ENCODE measurements at regions not wholly inside any gene's neighbourhood (a gene's known extent, or its start where the extent isn't known, plus 50 kb on each side); places are given as distances from the start of the nearest gene placed in this dataset.

GRCh38 chr2:136394136-136395060 lies 276.4 kb upstream of the CXCR4 start:
- TF ChIP-seq CTCF (IDR thresholded peaks at IDR 0.05) = no peak
- no peak for TF ChIP-seq POLR2A (IDR thresholded peaks at IDR 0.05)

Measured in right lobe of liver (tissue), 4 donors.